Ishikawa (cell line): ENCODE measurements at regions not wholly inside any gene's neighbourhood (a gene's known extent, or its start where the extent isn't known, plus 50 kb on each side); places are given as distances from the start of the nearest gene placed in this dataset.

Source experiments
- CEBPB ChIP-seq: IDR thresholded peaks from 2 replicates; pipeline ENCODE4 v1.6.1; 2012
- CREB1 ChIP-seq: IDR thresholded peaks from 2 replicates; pipeline ENCODE4 v1.6.1; 2012; ENCODE audit warnings: low read depth
- EGR1 ChIP-seq: IDR thresholded peaks from 2 replicates; pipeline ENCODE4 v1.6.1; 2012
- EP300 ChIP-seq: IDR thresholded peaks from 2 replicates; pipeline ENCODE4 v1.6.1; 2012; ENCODE audit warnings: borderline replicate concordance
- FOXM1 ChIP-seq: IDR thresholded peaks from 2 replicates; pipeline ENCODE4 v1.6.1; 2012; ENCODE audit warnings: low read depth, borderline replicate concordance
- NFIC ChIP-seq: IDR thresholded peaks from 2 replicates; pipeline ENCODE4 v1.6.1; 2012
- RAD21 ChIP-seq: IDR thresholded peaks from 2 replicates; pipeline ENCODE4 v1.6.1; 2012; ENCODE audit warnings: low read depth
- REST ChIP-seq: IDR thresholded peaks from 2 replicates; pipeline ENCODE4 v1.6.1; 2012; ENCODE audit warnings: low read depth, mild to moderate bottlenecking
- TAF1 ChIP-seq: IDR thresholded peaks from 2 replicates; pipeline ENCODE4 v1.6.1; 2012; ENCODE audit warnings: low read depth, mild to moderate bottlenecking
- TCF12 ChIP-seq: IDR thresholded peaks from 2 replicates; pipeline ENCODE4 v1.6.1; 2012; ENCODE audit warnings: low read depth
- TEAD4 ChIP-seq: IDR thresholded peaks from 2 replicates; pipeline ENCODE4 v1.6.1; 2012
- USF1 ChIP-seq: IDR thresholded peaks from 2 replicates; pipeline ENCODE4 v1.6.1; 2012
- YY1 ChIP-seq: IDR thresholded peaks from 2 replicates; pipeline ENCODE4 v1.6.1; 2012; ENCODE audit warnings: low read depth
- ZBTB7A ChIP-seq: IDR thresholded peaks from 2 replicates; pipeline ENCODE4 v1.6.1; 2012; ENCODE audit warnings: low read depth
- TF ChIP-seq, protein P1 (sequence below): IDR thresholded peaks from 2 replicates; pipeline ENCODE4 v1.6.1; 2012

DNA sequence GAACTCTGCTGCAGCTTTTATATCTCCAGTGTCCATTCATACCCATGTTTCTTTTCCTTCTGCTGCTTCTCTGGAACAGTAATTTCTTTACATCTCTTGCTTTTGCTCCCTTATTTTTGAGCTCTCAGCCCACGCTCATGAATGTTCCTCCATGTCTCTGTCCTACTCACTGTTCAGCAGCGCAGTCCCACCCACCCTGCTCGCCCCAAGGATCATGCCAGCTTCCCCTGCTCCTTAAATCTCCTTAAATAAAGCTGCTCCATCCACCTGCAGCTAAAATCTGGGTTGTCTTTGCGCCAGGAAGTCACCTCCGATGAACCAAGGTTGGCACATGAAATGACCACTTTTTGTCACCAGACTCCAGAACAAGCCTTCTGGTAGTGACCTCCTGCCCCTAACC lies 201.1 kb upstream of the RGS6 start:
- no peak for TF ChIP-seq RAD21
- no peak for TF ChIP-seq TAF1

DNA sequence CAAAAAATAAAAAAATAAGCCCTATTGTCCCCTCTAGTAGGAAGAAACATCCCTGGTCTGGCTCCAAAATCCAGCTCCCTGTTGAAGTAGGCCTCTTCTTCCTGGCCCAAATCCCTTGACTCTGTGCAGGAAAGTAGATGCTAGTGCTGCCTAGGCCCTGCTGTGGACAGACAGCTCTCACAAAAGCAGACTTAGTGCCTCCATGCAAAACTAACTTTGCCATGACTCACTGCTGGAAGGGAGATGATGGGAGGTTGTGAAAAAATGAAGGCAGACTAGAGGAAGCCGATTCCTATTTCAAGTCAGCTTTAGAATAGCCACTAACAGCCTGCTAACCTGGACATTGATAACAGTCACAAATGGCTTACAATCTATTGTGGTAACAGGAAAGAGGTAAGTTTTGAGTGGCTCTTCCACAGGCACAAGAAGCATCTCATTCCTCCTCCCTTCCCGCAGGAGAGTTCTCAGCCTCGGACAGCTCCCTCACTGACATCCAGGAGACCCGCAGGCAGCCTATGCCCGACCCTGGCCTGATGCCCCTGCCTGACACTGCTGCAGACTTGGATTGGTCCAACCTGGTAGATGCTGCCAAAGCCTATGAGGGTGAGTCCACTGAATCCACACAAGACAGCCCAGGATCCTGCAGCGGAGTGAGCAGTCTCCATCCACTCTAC lies 198.9 kb upstream of the RGS6 start:
- no peak for TF ChIP-seq USF1
- TF ChIP-seq YY1, result no peak
- TF ChIP-seq CREB1, result no peak
- no peak for TF ChIP-seq FOXM1
- no peak for TF ChIP-seq NFIC
- TF ChIP-seq ZBTB7A, result no peak
- TF ChIP-seq, protein P1, sequence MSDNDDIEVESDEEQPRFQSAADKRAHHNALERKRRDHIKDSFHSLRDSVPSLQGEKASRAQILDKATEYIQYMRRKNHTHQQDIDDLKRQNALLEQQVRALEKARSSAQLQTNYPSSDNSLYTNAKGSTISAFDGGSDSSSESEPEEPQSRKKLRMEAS, result no peak
- no peak for TF ChIP-seq TCF12
- no peak for TF ChIP-seq EGR1
- TF ChIP-seq CEBPB, result no peak
- no peak for TF ChIP-seq RAD21
- TF ChIP-seq EP300, result no peak
- TF ChIP-seq TAF1, result no peak
- no peak for TF ChIP-seq TEAD4
- TF ChIP-seq REST, result no peak

GRCh38 chr14:71734076-71734475 lies 198.2 kb upstream of the RGS6 start:
- TF ChIP-seq CEBPB (no peak), FOXM1 (no peak), EP300 (no peak), EGR1 (no peak), YY1 (no peak), CREB1 (no peak), TEAD4 (no peak), TAF1 (no peak), REST (no peak), RAD21 (no peak), NFIC (no peak), USF1 (no peak)
- TF ChIP-seq, protein P1, result no peak

DNA sequence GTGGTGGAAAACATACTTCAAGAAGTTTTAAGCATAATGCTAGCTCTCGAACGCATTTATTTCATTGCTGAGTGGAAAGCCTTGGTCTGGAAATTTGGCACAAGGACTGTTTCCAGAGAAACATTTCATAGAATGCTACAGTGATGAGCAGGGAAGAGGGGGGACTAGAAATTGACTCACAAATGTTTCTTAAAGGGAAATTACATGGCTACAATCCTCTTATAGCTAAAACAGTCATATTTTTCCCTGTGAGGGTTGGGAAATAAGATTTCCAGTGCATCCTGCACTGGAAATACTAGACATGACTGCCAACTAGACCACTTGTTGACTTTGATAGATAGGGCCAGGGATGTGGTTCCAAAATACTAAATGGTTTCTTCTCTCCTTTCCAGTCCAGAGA lies 197.3 kb upstream of the RGS6 start:
- TF ChIP-seq YY1 (no peak), EP300 (no peak), CREB1 (no peak), TAF1 (no peak), REST (no peak), FOXM1 (no peak), TCF12 (no peak), NFIC (no peak)
- TF ChIP-seq, protein P1, result no peak

DNA sequence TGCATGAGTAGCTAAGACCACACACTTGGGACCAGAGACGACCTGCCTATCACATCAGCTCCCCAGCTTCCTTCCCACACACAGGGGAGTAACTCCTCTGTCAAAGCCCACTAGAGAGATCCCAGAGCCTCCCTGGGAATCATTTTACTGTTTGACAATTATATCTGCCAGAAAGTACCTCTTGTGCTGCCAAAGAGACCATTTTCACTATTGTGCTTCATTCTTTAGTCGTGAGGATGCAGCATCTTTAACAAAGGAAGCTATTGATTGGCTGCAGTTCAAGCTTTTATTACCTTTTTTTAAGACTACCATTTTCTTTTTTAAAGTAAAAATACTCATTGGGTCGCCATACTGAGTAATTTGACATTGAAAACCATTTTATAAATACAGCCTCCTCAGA lies 194.5 kb upstream of the RGS6 start:
- TF ChIP-seq, protein P1, result no peak
- TF ChIP-seq EGR1 (no peak), TEAD4 (no peak), TCF12 (no peak), CEBPB (no peak)
